Mucosa of descending colon (tissue), 3 donors: ENCODE measurements at regions not wholly inside any gene's neighbourhood (a gene's known extent, or its start where the extent isn't known, plus 50 kb on each side); places are given as distances from the start of the nearest gene placed in this dataset.

Source experiments
- ATAC-seq: fragments of 200-7000 bp; cut with Tn5 transposase; one replicate; pipeline ENCODE4 v1.9.1; 2020; ENCODE audit warnings: mild to moderate bottlenecking, moderate library complexity
- DNase-seq, 3 donors: peaks; one replicate each; pipeline ENCODE4 v3.0.0-alpha.2; 2020
- H3K36me3 ChIP-seq: fragments of 200-600 bp; one replicate; pipeline ENCODE4 v1.8.0; 2021; ENCODE audit warnings: low read depth, mild to moderate bottlenecking
- H3K4me1 ChIP-seq: fragments of 200-600 bp; one replicate; pipeline ENCODE4 v1.8.0; 2021; ENCODE audit warnings: low read depth, mild to moderate bottlenecking
- H3K4me3 ChIP-seq: fragments of 200-600 bp; one replicate; pipeline ENCODE4 v1.8.0; 2021; ENCODE audit warnings: mild to moderate bottlenecking
- H3K9me3 ChIP-seq: fragments of 200-600 bp; one replicate; pipeline ENCODE4 v1.8.0; 2021; ENCODE audit warnings: mild to moderate bottlenecking
- intact Hi-C, 2 donors: fragments of 100-400 bp; cut with DNase I in 1 of 2; cut with micrococcal nuclease in 1 of 2; formaldehyde crosslinking; loops; one replicate each; pipeline versions ENCODE4 v1.11.0 to v1.11.1; 2022; cut with DNase I, micrococcal nuclease
- TF ChIP-seq, protein P1 (sequence below): fragments of 200-600 bp; IDR thresholded peaks from one replicate; pipeline ENCODE4 v1.8.0; 2022; ENCODE audit warnings: antibody characterized with exemption, mild to moderate bottlenecking
- donor health status: DM: no; HTN: no; CAD: no; lungs with moderate emphysema.
- donor health status: DM: no; HTN: no; CAD: no.
- donor health status: DM: no; HTN: yes; CAD: no.

GRCh38 chr4:30856795-30857564 is 136.8 kb downstream of the PCDH7 start:
- intact Hi-C loops = no loop called here
- Histone ChIP-seq H3K36me3 (no peaks in the 10 kb centered on the region), H3K4me3 (no peak overlapping the region), H3K9me3 (no peaks in the 10 kb centered on the region), H3K4me1 (no peaks in the 10 kb centered on the region)
- no peak for DNase-seq
- TF ChIP-seq, protein P1, sequence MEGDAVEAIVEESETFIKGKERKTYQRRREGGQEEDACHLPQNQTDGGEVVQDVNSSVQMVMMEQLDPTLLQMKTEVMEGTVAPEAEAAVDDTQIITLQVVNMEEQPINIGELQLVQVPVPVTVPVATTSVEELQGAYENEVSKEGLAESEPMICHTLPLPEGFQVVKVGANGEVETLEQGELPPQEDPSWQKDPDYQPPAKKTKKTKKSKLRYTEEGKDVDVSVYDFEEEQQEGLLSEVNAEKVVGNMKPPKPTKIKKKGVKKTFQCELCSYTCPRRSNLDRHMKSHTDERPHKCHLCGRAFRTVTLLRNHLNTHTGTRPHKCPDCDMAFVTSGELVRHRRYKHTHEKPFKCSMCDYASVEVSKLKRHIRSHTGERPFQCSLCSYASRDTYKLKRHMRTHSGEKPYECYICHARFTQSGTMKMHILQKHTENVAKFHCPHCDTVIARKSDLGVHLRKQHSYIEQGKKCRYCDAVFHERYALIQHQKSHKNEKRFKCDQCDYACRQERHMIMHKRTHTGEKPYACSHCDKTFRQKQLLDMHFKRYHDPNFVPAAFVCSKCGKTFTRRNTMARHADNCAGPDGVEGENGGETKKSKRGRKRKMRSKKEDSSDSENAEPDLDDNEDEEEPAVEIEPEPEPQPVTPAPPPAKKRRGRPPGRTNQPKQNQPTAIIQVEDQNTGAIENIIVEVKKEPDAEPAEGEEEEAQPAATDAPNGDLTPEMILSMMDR = no peak
- ATAC-seq = no peak

DNA sequence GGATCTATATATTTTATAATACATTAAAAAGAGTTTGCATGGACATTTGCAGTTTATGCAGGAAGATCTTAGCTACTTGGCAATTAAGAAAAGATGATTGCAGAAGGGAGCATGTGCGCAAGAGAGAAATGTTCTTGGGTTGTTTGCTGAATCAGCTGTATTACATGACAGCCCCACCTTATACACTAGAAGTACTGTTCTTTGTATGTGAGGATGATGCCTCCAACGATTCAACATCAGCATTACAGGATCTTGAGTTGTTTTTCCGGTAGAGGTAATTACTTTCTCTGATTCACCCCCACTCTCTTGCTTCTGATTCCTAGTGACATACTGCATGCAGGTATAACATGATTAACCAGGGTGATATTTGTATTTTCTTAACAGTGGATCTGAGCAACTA is 140.8 kb downstream of the PCDH7 start:
- TF ChIP-seq, protein P1 = no peak
- intact Hi-C loops = no loop called here
- ATAC-seq = no peak
- peaks cover 8% of the 10 kb centered on the region for H3K4me1 ChIP-seq
- H3K4me3 ChIP-seq = no peak overlapping the region
- no peak for DNase-seq
- H3K36me3 ChIP-seq = no peaks in the 10 kb centered on the region
- no peaks in the 10 kb centered on the region for H3K9me3 ChIP-seq

DNA sequence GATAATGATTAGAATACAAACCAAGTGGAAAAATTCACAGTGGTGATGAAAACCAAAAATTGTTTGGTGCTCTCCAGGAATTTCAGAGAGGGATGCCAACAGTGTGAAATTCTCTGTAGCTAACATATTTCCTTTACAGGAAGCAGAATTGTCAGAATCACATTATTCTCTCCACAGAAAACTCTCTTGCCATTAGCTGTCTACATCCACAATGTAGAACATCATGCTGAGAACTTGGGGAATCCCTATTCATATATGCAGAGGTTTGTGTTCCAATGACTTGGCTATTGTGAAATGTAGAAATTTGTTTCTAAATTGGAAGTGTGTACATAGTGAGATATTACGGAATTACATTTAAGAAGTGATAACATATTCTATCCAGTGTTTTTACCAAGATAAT is 142.0 kb downstream of the PCDH7 start:
- no peak overlapping the region for H3K4me3 ChIP-seq
- TF ChIP-seq, protein P1 = no peak
- intact Hi-C loops = no loop called here
- H3K9me3 ChIP-seq = no peaks in the 10 kb centered on the region
- H3K36me3 ChIP-seq = no peaks in the 10 kb centered on the region
- no peak for ATAC-seq
- H3K4me1 ChIP-seq = peaks cover 8% of the 10 kb centered on the region
- DNase-seq = no peak

- Histone ChIP-seq H3K4me1 (peaks cover 8% of the 10 kb centered on the region), H3K9me3 (no peaks in the 10 kb centered on the region), H3K36me3 (no peaks in the 10 kb centered on the region), H3K4me3 (no peak overlapping the region)
- intact Hi-C loops = no loop called here
- TF ChIP-seq, protein P1 = no peak
- ATAC-seq (peak; percentile 49), DNase-seq (no peak)
Measured at GRCh38 chr4:30863021-30863420, 142.9 kb downstream of the PCDH7 start.

DNA sequence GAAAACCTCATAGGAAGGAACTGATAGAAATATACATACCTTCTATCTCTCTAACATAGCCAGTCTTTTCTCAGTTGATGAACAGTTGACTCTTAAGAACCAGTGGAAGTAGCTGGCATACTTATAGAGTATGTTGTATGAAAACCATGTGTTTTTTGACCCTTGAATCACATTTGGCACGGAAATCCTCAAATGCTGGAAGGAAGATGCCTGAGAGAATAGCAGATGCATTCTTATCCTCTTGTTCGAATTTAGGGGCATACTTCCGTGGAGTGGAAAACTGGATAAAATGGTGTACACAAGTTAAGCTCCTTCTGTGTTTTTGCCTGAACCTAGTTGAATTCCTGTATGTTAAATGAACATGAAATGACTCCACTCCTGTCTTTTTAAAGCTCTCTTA is 145.5 kb downstream of the PCDH7 start:
- DNase-seq (no peak), ATAC-seq (no peak)
- intact Hi-C loops = no loop called here
- Histone ChIP-seq H3K9me3 (no peaks in the 10 kb centered on the region), H3K4me1 (peaks cover 8% of the 10 kb centered on the region), H3K4me3 (no peak overlapping the region), H3K36me3 (no peaks in the 10 kb centered on the region)
- TF ChIP-seq, protein P1 = no peak
